ENCODE measurements at regions not wholly inside any gene's neighbourhood (a gene's known extent, or its start where the extent isn't known, plus 50 kb on each side); places are given as distances from the start of the nearest gene placed in this dataset.

DNA sequence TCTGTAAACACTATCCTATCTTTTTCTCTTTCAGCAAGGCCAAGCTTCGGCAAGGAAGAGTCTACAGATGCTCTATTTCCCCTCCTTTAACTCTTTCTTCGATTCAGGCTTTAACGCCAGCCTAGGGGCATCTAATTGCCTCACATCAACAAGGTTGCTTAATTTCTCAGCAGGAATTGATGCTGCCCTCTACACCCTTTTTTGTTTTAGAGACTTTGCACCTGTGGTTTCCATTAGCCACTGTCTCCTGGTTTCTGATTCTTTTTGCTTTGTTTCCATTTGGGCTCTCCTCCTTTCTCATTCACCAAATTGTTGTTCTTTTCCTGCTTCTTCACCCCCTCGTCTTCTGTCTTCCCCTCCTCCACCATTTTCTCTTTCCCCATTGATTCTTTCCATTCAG is 202.4 kb upstream of the HMCN1 start:
- TF ChIP-seq CTCF (IDR thresholded peaks at IDR 0.05; ENCODE audit: borderline replicate concordance, extremely low read depth, low read length, poor library complexity, severe bottlenecking): no peak
- TF ChIP-seq EZH2 (IDR thresholded peaks at IDR 0.05; ENCODE audit: borderline replicate concordance, low read depth, low read length, severe bottlenecking): no peak
